ENCODE measurements at regions not wholly inside any gene's neighbourhood (a gene's known extent, or its start where the extent isn't known, plus 50 kb on each side); places are given as distances from the start of the nearest gene placed in this dataset.

DNA sequence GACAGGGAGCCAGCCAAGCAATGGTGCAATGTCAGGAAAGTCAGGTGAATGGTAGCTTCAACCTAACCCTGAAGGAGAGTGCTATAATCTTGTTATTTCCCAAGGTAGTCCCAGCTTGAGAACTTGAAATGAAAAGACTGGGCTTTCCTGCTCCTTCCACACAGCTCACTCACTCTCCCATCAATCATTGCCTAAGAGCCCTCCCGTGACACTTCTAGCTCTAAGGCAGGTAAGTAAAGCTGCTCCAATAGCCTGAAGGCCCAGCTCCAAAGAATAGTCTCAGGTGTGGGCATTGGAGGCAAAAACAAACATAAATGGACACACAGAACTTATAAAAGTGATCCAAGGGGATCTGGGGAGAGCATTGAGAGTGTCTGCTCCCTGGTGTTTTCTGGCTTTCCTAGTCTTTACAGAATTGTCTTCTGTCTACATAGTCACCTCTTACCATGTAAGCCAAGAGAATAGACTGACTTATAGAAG, 63.1 kb upstream of the TBC1D5 start:
- Mint-ChIP-seq H3K27me3 (peaks cover 0 to 16% of the 10 kb centered on the region in 2 donors), H3K36me3 (no peaks in the 10 kb centered on the region), H3K4me3 (no peak overlapping the region), H3K9me3 (no peaks in the 10 kb centered on the region), H3K27ac (no peak overlapping the region), H3K4me1 (peaks cover 13 to 21% of the 10 kb centered on the region in 2 donors)
- ATAC-seq (replicated peaks) (no peak), DNase-seq (no peak)

- ATAC-seq (replicated peaks) (peak; percentile 93 to 94), DNase-seq (no peak)
- Mint-ChIP-seq H3K27me3 (peaks cover 0 to 19% of the 10 kb centered on the region in 2 donors), H3K36me3 (no peaks in the 10 kb centered on the region), H3K4me1 (peaks cover 13 to 21% of the 10 kb centered on the region in 2 donors), H3K27ac (no peak overlapping the region), H3K4me3 (no peak overlapping the region), H3K9me3 (no peaks in the 10 kb centered on the region)
These were observed 60.5 kb upstream of the TBC1D5 start for GRCh38 chr3:17802950-17803349.

GRCh38 chr3:17801131-17801530, 58.7 kb upstream of the TBC1D5 start:
- Mint-ChIP-seq H3K27me3 (peaks cover 0 to 10% of the 10 kb centered on the region in 2 donors), H3K4me1 (peaks cover 5 to 14% of the 10 kb centered on the region in 2 donors), H3K27ac (no peak overlapping the region), H3K36me3 (no peaks in the 10 kb centered on the region), H3K9me3 (peaks cover 0 to 2% of the 10 kb centered on the region in 2 donors), H3K4me3 (no peak overlapping the region)
- ATAC-seq (replicated peaks): no peak
- no peak for DNase-seq

GRCh38 chr3:17800232-17800631, 57.8 kb upstream of the TBC1D5 start:
- ATAC-seq (replicated peaks) (no peak), DNase-seq (no peak)
- no peak overlapping the region for H3K27ac Mint-ChIP-seq
- no peak overlapping the region for H3K4me3 Mint-ChIP-seq
- peaks cover 5 to 14% of the 10 kb centered on the region in 2 donors for H3K4me1 Mint-ChIP-seq
- H3K9me3 Mint-ChIP-seq: peaks cover 0 to 2% of the 10 kb centered on the region in 2 donors
- no peaks in the 10 kb centered on the region for H3K36me3 Mint-ChIP-seq
- H3K27me3 Mint-ChIP-seq: peaks cover 0 to 10% of the 10 kb centered on the region in 2 donors

GRCh38 chr3:17799312-17799711, 56.9 kb upstream of the TBC1D5 start:
- DNase-seq (no peak), ATAC-seq (replicated peaks) (no peak)
- Mint-ChIP-seq H3K4me3 (no peak overlapping the region), H3K27ac (no peak overlapping the region), H3K36me3 (no peaks in the 10 kb centered on the region), H3K9me3 (peaks cover 0 to 2% of the 10 kb centered on the region in 2 donors), H3K27me3 (peaks cover 0 to 10% of the 10 kb centered on the region in 2 donors), H3K4me1 (peaks cover 5 to 14% of the 10 kb centered on the region in 2 donors)

DNA sequence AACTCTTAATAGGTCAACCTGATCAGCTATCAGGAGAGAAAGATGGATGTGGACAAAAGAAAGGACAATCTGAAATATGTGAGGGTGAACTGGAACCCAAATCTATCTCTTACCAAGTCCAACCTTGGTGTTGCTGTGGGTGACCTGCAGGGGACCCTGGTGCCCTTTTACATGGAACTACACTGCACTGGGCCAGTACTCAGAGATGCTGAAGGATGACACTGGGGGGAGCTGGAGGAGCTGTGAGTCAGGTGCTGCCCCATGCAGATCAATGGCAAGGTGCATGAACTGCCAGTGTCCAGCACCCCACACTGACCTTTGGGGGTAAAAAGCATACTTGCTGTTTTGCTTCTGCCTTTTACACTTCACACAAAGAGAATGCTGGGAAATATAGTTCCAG, 55.6 kb upstream of the TBC1D5 start:
- H3K9me3 Mint-ChIP-seq: peaks cover 0 to 6% of the 10 kb centered on the region in 2 donors
- no peak for DNase-seq
- peaks cover 2 to 4% of the 10 kb centered on the region in 2 donors for H3K36me3 Mint-ChIP-seq
- H3K27me3 Mint-ChIP-seq: peaks cover 0 to 10% of the 10 kb centered on the region in 2 donors
- no peak overlapping the region for H3K27ac Mint-ChIP-seq
- H3K4me1 Mint-ChIP-seq: peaks cover 0 to 7% of the 10 kb centered on the region in 2 donors
- H3K4me3 Mint-ChIP-seq: no peak overlapping the region
- peak; percentile 33 to 46 for ATAC-seq (replicated peaks)

DNA sequence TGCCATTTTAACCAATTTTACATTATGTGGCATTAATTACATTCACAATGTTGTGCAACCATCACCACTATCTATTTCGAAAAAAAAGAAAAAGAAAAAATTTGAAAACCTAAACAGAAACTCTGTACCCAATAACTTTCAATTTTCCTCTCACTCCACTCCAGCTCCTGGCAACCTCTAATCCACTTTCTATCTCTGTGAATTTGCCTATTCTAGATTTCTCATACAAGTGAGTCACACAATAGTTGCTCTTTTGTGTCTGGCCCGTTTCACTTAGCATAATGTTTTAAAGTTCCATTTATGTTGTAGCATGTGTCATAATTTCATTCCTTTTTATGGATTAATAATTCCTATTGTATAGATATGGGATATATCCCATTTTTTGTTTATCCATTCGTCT, 53.3 kb upstream of the TBC1D5 start:
- peaks cover 10 to 13% of the 10 kb centered on the region in 2 donors for H3K36me3 Mint-ChIP-seq
- no peak overlapping the region for H3K4me3 Mint-ChIP-seq
- ATAC-seq (replicated peaks) (no peak), DNase-seq (no peak)
- H3K9me3 Mint-ChIP-seq: peaks cover 8 to 15% of the 10 kb centered on the region in 2 donors
- no peaks in the 10 kb centered on the region for H3K4me1 Mint-ChIP-seq
- H3K27me3 Mint-ChIP-seq: peaks cover 0 to 12% of the 10 kb centered on the region in 2 donors
- H3K27ac Mint-ChIP-seq: no peak overlapping the region

GRCh38 chr3:17795280-17795679, 52.8 kb upstream of the TBC1D5 start:
- peaks cover 10 to 13% of the 10 kb centered on the region in 2 donors for H3K36me3 Mint-ChIP-seq

DNA sequence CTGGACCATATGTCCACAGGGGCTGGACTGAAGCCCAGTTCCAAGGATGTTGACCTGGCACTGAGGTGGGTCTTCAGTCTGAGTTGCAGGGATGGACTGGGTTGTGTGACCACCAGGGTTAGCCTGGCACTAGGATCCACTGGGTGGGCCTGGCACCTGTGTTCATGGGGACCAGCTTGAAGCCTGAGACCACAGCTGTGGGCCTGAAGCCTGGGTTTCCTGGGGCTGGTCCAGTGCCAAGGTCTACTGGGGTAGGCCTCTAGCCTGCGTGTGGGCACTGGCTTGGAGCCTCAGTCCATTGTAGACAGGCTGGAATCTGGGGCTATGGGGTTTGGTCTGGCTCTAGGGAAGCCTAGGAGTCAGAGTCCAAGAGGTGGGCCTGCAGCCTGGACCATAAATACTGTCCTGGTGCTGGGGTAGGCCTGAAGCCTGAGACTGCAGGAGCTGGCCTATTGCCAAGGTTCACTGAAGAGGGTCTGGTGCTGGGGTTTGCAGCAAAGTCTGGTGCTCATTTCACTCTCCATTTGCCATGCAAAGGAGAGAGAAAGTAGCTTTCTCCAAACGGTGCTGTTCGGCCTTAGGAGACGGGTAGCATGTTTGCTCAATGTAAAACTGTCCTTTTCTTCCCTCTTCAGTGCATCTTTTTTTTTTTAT, 51.2 kb upstream of the TBC1D5 start:
- H3K4me3 Mint-ChIP-seq: no peak overlapping the region
- no peak overlapping the region for H3K27ac Mint-ChIP-seq
- H3K9me3 Mint-ChIP-seq: peaks cover 12 to 20% of the 10 kb centered on the region in 2 donors
- DNase-seq: no peak
- peaks cover 0 to 6% of the 10 kb centered on the region in 2 donors for H3K27me3 Mint-ChIP-seq
- ATAC-seq (replicated peaks): no peak
- H3K4me1 Mint-ChIP-seq: no peaks in the 10 kb centered on the region
- H3K36me3 Mint-ChIP-seq: peaks cover 13% of the 10 kb centered on the region in 2 donors

More at GRCh38 chr3:17795280-17795679, 52.8 kb upstream of the TBC1D5 start:
- Mint-ChIP-seq H3K4me1 (no peaks in the 10 kb centered on the region), H3K9me3 (peaks cover 9 to 16% of the 10 kb centered on the region in 2 donors), H3K27ac (no peak overlapping the region), H3K27me3 (peaks cover 0 to 9% of the 10 kb centered on the region in 2 donors), H3K4me3 (no peak overlapping the region)
- no peak for DNase-seq
- no peak for ATAC-seq (replicated peaks)

All from stimulated activated naive B cell treated with anti-CD40 and anti-IgM and Interleukin-4, amounts not matched to agents 10 μg/mL and 1 μg/mL and 100 μg/mL, for 72 hours (primary cell).